DOHH2 (cell line): ENCODE measurements at regions not wholly inside any gene's neighbourhood (a gene's known extent, or its start where the extent isn't known, plus 50 kb on each side); places are given as distances from the start of the nearest gene placed in this dataset.
A peak's percentile ranks its signal among the peaks of the same experiment; 100 is the strongest.

Experiments
- H3F3A ChIP-seq: fragments of 200-600 bp; sonication (generic), shearing (Covaris generic); 2 replicates; pipeline ENCODE4 v1.6.0; 2016; ENCODE audit warnings: antibody characterized with exemption, mild to moderate bottlenecking; ENCODE audit not compliant: control insufficient read depth, insufficient read depth
- H3K27ac ChIP-seq: fragments of 200-600 bp; sonication (generic); 2 replicates; pipeline ENCODE4 v1.5.1; 2014; ENCODE audit warnings: low read depth, mild to moderate bottlenecking, low read length, moderate library complexity
- H3K27me3 ChIP-seq: fragments of 200-600 bp; sonication (generic); 2 replicates; pipeline ENCODE4 v1.6.1; 2014; ENCODE audit warnings: mild to moderate bottlenecking, low read length, mixed read lengths; ENCODE audit not compliant: control insufficient read depth
- H3K36me3 ChIP-seq: fragments of 200-600 bp; sonication (generic); 2 replicates; pipeline ENCODE4 v1.6.1; 2014; ENCODE audit warnings: mild to moderate bottlenecking, low read length, moderate library complexity, mixed read lengths; ENCODE audit not compliant: control insufficient read depth
- H3K4me1 ChIP-seq: fragments of 200-600 bp; sonication (generic); 2 replicates; pipeline ENCODE4 v1.6.1; 2014; ENCODE audit warnings: mild to moderate bottlenecking, low read length, mixed read lengths; ENCODE audit not compliant: control insufficient read depth
- H3K4me2 ChIP-seq: fragments of 200-600 bp; sonication (generic); 2 replicates; pipeline ENCODE4 v1.6.0; 2014; ENCODE audit warnings: mild to moderate bottlenecking, low read length, moderate library complexity
- H3K4me3 ChIP-seq: fragments of 200-600 bp; sonication (generic); 2 replicates; pipeline ENCODE4 v1.5.1; 2014; ENCODE audit warnings: mild to moderate bottlenecking, low read length, mixed read lengths
- H3K79me2 ChIP-seq: fragments of 200-600 bp; sonication (generic); 2 replicates; pipeline ENCODE4 v1.6.1; 2014; ENCODE audit warnings: mild to moderate bottlenecking, low read length, mixed read lengths; ENCODE audit not compliant: control insufficient read depth
- H3K9me2 ChIP-seq: fragments of 200-600 bp; sonication (generic); replicated peaks from 2 replicates; pipeline ENCODE4 v1.6.1; 2014; ENCODE audit warnings: mild to moderate bottlenecking, low read length, mixed read lengths; ENCODE audit not compliant: control insufficient read depth
- H3K9me3 ChIP-seq: fragments of 200-600 bp; sonication (generic); 2 replicates; pipeline ENCODE4 v1.6.1; 2014; ENCODE audit warnings: antibody characterized with exemption, low read length, mixed read lengths; ENCODE audit not compliant: control insufficient read depth, insufficient read depth
- H4K20me1 ChIP-seq: fragments of 200-600 bp; sonication (generic); 2 replicates; pipeline ENCODE4 v1.6.0; 2014; ENCODE audit warnings: low read depth, mild to moderate bottlenecking, antibody characterized with exemption, low read length, moderate library complexity; ENCODE audit not compliant: control insufficient read depth, insufficient read depth
- CTCF ChIP-seq: fragments of 200-600 bp; sonication (generic); IDR thresholded peaks from one replicate; pipeline ENCODE4 v1.5.1; 2014; ENCODE audit warnings: antibody characterized with exemption, mild to moderate bottlenecking, low read depth, low read length; ENCODE audit not compliant: poor library complexity, severe bottlenecking
- EZH2phosphoT487 ChIP-seq: fragments of 200-600 bp; sonication (generic); IDR thresholded peaks from 2 replicates; pipeline ENCODE4 v1.6.1; 2017; ENCODE audit warnings: borderline replicate concordance, mild to moderate bottlenecking, antibody characterized with exemption, low read length, moderate library complexity, mixed read lengths

GRCh38 chr6:156599366-156599765 lies 177.8 kb upstream of the ARID1B start:
- Histone ChIP-seq H3K9me2 (no peaks in the 10 kb centered on the region), H3K27me3 (no peaks in the 10 kb centered on the region), H3K9me3 (no peaks in the 10 kb centered on the region), H3K4me1 (peaks cover 7% of the 10 kb centered on the region), H3K27ac (no peak overlapping the region), H3F3A (no peaks in the 10 kb centered on the region), H3K36me3 (no peaks in the 10 kb centered on the region), H3K79me2 (no peaks in the 10 kb centered on the region), H4K20me1 (no peaks in the 10 kb centered on the region), H3K4me3 (no peak overlapping the region), H3K4me2 (no peak overlapping the region)
- TF ChIP-seq EZH2phosphoT487 (no peak), CTCF (no peak)

- TF ChIP-seq CTCF = no peak
- TF ChIP-seq EZH2phosphoT487 = no peak
These were observed 178.4 kb upstream of the ARID1B start for GRCh38 chr6:156598855-156599180.

GRCh38 chr6:156598071-156598854 lies 178.9 kb upstream of the ARID1B start:
- TF ChIP-seq CTCF (no peak), EZH2phosphoT487 (no peak)

More at GRCh38 chr6:156598855-156599180, 178.4 kb upstream of the ARID1B start:
- H3K9me3 ChIP-seq = no peaks in the 10 kb centered on the region
- H3K27ac ChIP-seq = no peak overlapping the region
- H3K4me2 ChIP-seq = peak overlapping the region; percentile 27; the same call in 1 of the 2 replicates
- no peak overlapping the region for H3K4me3 ChIP-seq
- H3K27me3 ChIP-seq = no peaks in the 10 kb centered on the region
- H3K4me1 ChIP-seq = peaks cover 7% of the 10 kb centered on the region
- H3K79me2 ChIP-seq = no peaks in the 10 kb centered on the region
- no peaks in the 10 kb centered on the region for H3K36me3 ChIP-seq
- H3F3A ChIP-seq = no peaks in the 10 kb centered on the region
- H4K20me1 ChIP-seq = no peaks in the 10 kb centered on the region
- no peaks in the 10 kb centered on the region for H3K9me2 ChIP-seq

More at GRCh38 chr6:156598071-156598854, 178.9 kb upstream of the ARID1B start:
- H3K27ac ChIP-seq = no peak overlapping the region
- H3K79me2 ChIP-seq = no peaks in the 10 kb centered on the region
- peaks cover 7% of the 10 kb centered on the region for H3K4me1 ChIP-seq
- H3K27me3 ChIP-seq = no peaks in the 10 kb centered on the region
- no peaks in the 10 kb centered on the region for H3F3A ChIP-seq
- no peaks in the 10 kb centered on the region for H3K9me2 ChIP-seq
- no peaks in the 10 kb centered on the region for H4K20me1 ChIP-seq
- H3K4me3 ChIP-seq = no peak overlapping the region
- H3K9me3 ChIP-seq = no peaks in the 10 kb centered on the region
- H3K36me3 ChIP-seq = no peaks in the 10 kb centered on the region
- peak overlapping the region; percentile 27; the same call in 1 of the 2 replicates for H3K4me2 ChIP-seq
